DND-41 (cell line): ENCODE measurements at regions not wholly inside any gene's neighbourhood (a gene's known extent, or its start where the extent isn't known, plus 50 kb on each side); places are given as distances from the start of the nearest gene placed in this dataset.

Source experiments
- EZH2 ChIP-seq: IDR thresholded peaks from 3 replicates; pipeline ENCODE4 v1.6.1; 2012; ENCODE audit warnings: borderline replicate concordance, low read depth, mild to moderate bottlenecking, moderate library complexity, low read length, inconsistent platforms; ENCODE audit not compliant: severe bottlenecking
- TF ChIP-seq, protein P1 (sequence below): IDR thresholded peaks from 2 replicates; pipeline ENCODE4 v1.5.1; 2012; ENCODE audit warnings: borderline replicate concordance, low read length, moderate library complexity, mild to moderate bottlenecking; ENCODE audit not compliant: poor library complexity, severe bottlenecking; ENCODE audit errors: extremely low read depth

DNA sequence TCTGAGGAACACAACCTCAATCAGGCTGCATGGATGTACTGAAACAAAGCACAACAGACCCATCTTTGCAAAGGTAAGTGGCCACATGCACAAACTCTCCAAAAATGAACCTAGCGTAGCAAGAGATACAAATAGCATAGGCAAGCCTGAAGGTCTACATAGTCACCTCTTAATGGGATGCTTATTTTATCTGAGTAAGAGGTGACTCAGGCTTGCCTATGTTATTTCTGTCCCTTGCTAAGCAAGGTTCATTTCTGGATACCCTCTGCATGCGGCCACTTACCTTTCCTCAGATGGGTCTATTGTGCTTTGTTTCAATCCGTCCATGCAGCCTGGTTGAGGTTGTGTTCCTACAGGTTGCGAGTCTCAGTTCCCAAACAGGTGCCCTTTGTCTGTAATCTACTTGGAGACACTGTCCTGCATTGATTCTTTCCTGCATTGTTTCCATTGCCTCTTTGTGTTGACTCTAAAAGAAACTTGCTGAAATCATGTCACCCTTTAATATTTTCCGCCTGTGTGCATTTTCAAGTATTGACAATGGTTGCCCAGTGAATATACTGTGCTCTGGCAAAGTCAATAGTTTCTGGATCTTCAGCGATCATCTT, 291.8 kb upstream of the LYZL1 start:
- TF ChIP-seq, protein P1, sequence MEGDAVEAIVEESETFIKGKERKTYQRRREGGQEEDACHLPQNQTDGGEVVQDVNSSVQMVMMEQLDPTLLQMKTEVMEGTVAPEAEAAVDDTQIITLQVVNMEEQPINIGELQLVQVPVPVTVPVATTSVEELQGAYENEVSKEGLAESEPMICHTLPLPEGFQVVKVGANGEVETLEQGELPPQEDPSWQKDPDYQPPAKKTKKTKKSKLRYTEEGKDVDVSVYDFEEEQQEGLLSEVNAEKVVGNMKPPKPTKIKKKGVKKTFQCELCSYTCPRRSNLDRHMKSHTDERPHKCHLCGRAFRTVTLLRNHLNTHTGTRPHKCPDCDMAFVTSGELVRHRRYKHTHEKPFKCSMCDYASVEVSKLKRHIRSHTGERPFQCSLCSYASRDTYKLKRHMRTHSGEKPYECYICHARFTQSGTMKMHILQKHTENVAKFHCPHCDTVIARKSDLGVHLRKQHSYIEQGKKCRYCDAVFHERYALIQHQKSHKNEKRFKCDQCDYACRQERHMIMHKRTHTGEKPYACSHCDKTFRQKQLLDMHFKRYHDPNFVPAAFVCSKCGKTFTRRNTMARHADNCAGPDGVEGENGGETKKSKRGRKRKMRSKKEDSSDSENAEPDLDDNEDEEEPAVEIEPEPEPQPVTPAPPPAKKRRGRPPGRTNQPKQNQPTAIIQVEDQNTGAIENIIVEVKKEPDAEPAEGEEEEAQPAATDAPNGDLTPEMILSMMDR: no peak
- no peak for TF ChIP-seq EZH2
